ENCODE measurements at regions not wholly inside any gene's neighbourhood (a gene's known extent, or its start where the extent isn't known, plus 50 kb on each side); places are given as distances from the start of the nearest gene placed in this dataset.

- POLR2A ChIA-PET (ENCODE audit: low non-redundant PET) = no interaction called here
- DNase-seq (ENCODE audit: low spot score) = no peak
- TF ChIP-seq CTCF (conservative IDR thresholded peaks at IDR 0.05; ENCODE audit: low read depth) = no peak
- CTCF ChIA-PET = no interaction called here
- no peak overlapping the region for H3K27ac ChIP-seq
Measured at GRCh38 chr6:169072127-169073042, 181.3 kb downstream of the THBS2 start.

GRCh38 chr6:169071394-169071793, 182.3 kb downstream of the THBS2 start:
- no peak for DNase-seq (ENCODE audit: low spot score)
- POLR2A ChIA-PET (ENCODE audit: low non-redundant PET) = no interaction called here
- no peak for TF ChIP-seq CTCF (conservative IDR thresholded peaks at IDR 0.05; ENCODE audit: low read depth)
- CTCF ChIA-PET = no interaction called here
- H3K27ac ChIP-seq = no peak overlapping the region

GRCh38 chr6:169070506-169071176, 183.0 kb downstream of the THBS2 start:
- peak; percentile 93 for DNase-seq (ENCODE audit: low spot score)
- ChIA-PET POLR2A (ENCODE audit: low non-redundant PET) (no interaction called here), CTCF (interaction anchor here (0.6 kb wide), 1 partner anchor 142 kb away, joined by 4 read pairs; no protein-coding TSS in a partner anchor)
- no peak for TF ChIP-seq CTCF (conservative IDR thresholded peaks at IDR 0.05; ENCODE audit: low read depth)
- peak overlapping the region; percentile 70 for H3K27ac ChIP-seq

- ChIA-PET POLR2A (ENCODE audit: low non-redundant PET) (no interaction called here), CTCF (no interaction called here)
- no peak for TF ChIP-seq CTCF (conservative IDR thresholded peaks at IDR 0.05; ENCODE audit: low read depth)
- no peak overlapping the region for H3K27ac ChIP-seq
- no peak for DNase-seq (ENCODE audit: low spot score)
Measured at GRCh38 chr6:169069356-169069755, 184.3 kb downstream of the THBS2 start.

GRCh38 chr6:169064194-169064593, 189.5 kb downstream of the THBS2 start:
- H3K27ac ChIP-seq = no peak overlapping the region
- TF ChIP-seq CTCF (conservative IDR thresholded peaks at IDR 0.05; ENCODE audit: low read depth) = no peak
- POLR2A ChIA-PET (ENCODE audit: low non-redundant PET) = no interaction called here
- CTCF ChIA-PET = no interaction called here
- no peak for DNase-seq (ENCODE audit: low spot score)

- DNase-seq (ENCODE audit: low spot score) = no peak
- no peak overlapping the region for H3K27ac ChIP-seq
- TF ChIP-seq CTCF (conservative IDR thresholded peaks at IDR 0.05; ENCODE audit: low read depth) = no peak
- POLR2A ChIA-PET (ENCODE audit: low non-redundant PET) = no interaction called here
- CTCF ChIA-PET = no interaction called here
Measured at GRCh38 chr6:169062272-169062671, 191.4 kb downstream of the THBS2 start.
